HG03457 (cell line): ENCODE measurements at regions not wholly inside any gene's neighbourhood (a gene's known extent, or its start where the extent isn't known, plus 50 kb on each side); places are given as distances from the start of the nearest gene placed in this dataset.
"Not testable (repeated sequence)": the region's sequence is repeated elsewhere in the genome, so short reads cannot be mapped to it uniquely, and the experiment has no call there.

Experiments
- ATAC-seq: cut with Tn5 transposase; IDR thresholded peaks from one replicate; pipeline ENCODE4 v1.9.1; 2021; ENCODE audit warnings: moderate number of reproducible peaks; ENCODE audit not compliant: unreplicated experiment

DNA sequence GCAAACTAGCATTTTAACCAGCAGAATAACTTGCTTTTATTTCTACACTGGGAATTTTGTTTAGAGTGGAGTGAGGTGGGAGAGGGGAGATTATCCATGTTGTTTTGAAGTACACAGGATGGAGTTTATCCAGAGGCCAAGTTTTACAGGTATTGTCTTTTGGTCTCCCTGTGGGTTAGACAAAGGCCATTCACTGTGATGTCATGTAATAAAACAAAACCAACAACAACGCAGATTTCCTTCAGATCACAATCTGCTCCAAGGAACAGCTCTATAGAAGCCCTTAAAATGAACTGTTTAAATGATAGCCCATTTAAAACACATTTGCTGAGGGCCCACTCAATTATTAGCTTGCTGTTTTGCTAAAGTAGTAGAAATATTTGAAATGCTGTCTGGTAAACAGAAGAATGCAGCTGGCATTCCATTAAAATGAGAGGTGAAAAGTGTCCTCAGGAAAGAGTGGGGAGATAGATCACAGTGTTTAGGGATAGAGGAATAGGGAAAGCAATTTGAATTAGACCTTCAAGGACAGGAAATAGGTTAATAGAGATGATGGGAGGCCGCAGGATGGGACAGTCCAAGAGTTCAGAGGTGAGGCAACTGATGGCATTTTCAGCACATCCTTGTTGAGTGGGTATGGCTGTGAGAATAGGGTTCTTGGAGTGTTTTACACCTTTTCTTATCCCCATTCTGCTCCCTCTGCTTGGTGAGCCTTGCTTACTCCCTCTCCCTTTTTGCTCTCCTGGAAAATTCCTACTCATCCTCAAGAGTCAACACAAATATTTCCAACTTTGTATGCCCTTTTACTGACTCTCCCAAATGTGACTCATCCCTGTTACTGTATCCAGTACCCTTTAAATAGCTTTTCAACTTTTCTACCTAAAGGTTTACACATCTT lies 140.1 kb upstream of the NR3C1 start:
- no peak for ATAC-seq

GRCh38 chr5:143542798-143543144 lies 139.3 kb upstream of the NR3C1 start:
- ATAC-seq, result no peak

DNA sequence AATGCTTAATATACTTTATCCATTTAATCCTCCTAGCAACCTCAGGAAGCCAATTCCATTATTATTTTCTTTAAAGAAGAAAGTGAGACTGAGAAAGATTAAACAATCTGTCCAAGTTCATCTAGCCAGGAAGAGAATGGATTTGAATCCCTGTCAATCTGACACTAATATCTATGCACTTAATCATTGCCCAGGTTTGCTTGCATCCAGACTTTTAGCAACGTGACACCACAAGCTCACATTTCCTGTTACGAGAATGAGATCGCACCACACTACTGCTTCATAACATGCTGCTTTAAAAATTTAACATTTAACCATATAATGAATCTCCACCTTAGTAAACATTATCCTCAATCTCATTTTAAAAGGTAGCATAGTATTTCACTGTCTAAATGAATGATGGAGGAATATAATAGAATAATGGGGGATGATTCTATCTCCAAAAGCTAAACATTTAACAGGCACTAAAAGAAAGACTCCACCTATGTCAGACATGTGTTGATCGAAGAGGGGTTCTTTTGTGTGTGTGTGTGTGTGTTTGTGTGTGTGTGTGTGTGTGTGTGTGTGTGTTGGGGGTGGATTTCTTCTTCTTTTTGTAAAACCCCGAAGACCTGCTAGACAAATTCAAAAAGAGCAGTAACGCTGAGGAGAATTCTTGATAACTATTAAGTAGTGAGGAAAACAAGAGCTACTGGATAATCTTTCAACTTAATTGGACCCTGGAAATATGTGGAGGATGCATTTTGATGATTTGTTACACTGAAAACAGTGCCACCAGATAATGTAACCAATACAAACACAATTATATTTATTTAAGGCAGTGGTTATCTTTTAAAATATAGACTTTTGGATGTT lies 138.7 kb upstream of the NR3C1 start:
- ATAC-seq, result no peak

DNA sequence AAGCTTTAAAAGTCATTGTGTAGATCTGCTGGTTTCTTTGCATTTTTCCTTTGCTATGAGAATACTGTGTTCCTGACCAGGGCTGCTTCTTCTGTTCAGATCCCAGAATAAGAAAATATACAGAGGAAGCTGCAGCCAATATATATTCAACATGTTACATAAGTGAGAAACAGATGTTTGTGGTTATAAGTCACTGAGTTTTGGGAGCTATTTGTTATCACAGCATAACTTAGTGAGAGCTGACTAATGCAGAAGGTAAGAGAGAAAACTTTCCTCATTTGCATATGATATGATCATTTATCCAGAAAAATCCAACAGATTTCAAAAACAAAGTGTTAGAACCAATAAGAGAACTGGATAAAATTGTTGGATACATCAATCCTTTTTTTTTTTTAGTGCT lies 136.3 kb upstream of the NR3C1 start:
- no peak for ATAC-seq

DNA sequence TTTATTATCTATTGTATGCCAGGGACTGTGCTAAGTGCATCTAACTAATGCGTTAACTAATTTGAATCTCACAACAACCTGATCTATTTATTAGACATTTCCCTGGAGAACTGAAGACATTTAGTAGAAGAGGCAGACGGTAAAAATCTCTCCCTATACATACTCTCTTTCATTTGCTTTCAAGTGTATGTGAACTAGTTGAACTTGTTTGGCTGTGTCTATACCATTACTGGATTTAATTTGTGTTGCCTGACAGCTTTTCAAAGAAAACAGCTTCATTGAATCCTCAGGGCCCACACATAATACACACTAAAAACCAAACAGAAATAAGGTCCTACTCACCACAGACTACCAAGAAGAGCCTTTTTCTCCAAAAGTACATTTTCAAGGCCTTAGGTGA lies 133.6 kb upstream of the NR3C1 start:
- ATAC-seq, result no peak

DNA sequence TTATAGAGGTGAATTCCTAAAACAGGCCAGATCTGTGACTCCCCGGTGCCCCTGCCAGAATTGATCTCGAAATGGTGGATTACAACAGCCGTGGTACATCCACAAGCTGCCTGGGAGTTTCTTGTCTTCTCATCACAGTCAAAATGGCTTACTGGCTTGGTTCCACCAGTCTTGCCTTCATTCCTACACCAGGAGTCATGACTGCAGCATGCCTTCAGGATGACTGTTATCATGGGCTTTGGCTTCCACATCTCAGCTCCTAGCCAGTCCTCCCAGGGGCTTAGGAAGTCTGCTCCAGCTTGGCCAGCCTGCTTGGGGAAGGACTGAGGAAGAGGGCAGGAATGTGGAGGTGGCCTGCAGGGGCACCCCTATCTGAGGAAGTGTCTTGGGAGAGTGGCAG lies 132.9 kb upstream of the NR3C1 start:
- ATAC-seq, result no peak

GRCh38 chr5:143534761-143535154 lies 131.3 kb upstream of the NR3C1 start:
- ATAC-seq, result no peak

DNA sequence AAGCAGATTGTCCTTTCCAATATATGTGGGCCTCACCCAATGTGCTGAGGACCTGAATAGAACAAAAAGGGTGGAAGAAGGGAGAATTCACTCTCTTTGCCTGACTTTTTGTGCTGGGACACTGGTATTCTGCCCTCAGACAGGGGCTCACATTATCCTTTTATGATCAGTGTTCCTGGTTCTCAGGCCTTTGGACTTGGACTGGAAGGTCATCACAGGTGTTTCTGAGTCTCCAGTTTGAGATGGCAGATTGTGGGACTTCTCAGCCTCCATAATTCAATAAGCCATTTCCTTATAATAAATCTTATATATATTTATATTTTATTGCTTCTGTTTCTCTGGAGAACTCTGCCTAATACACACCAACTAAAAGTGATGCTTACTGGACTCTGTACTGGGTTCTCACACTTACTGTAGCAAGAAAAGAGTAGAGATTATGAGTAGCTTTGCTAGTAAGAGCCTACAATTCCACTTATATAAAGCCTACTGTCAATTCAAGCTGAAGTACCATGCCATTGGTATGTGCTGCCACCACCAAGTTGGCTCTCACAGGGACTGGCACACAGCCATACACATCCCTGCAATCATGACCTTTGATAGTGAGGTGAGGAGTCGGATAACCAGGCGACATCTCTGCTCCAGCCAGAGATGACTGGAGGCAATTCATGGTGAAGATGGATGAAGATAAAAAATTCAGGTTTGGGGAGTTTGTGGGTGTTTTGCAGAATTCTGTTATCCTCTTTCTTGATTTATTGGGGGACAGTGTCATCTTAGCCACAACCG lies 130.7 kb upstream of the NR3C1 start:
- no peak for ATAC-seq

GRCh38 chr5:143533475-143533874 lies 130.0 kb upstream of the NR3C1 start:
- ATAC-seq, result no peak

DNA sequence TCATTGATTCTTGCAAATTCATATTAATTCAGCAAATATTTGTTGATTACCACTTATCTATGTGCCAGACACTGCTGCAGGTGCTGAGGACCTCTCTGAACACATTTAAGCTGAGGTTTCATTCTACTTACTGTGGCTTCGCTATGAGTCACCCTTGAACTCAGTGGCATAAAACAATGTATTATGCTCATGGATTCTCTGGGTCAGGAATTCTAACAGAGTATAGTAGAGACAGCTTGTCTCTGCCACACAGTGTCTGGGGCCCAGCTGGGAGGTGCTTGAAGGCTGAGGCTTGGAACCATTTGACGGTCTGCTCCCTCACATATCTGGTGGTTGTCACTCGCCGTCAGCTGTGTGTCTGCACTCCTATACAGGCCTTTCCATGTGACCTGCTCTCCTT lies 124.3 kb upstream of the NR3C1 start:
- no peak for ATAC-seq

DNA sequence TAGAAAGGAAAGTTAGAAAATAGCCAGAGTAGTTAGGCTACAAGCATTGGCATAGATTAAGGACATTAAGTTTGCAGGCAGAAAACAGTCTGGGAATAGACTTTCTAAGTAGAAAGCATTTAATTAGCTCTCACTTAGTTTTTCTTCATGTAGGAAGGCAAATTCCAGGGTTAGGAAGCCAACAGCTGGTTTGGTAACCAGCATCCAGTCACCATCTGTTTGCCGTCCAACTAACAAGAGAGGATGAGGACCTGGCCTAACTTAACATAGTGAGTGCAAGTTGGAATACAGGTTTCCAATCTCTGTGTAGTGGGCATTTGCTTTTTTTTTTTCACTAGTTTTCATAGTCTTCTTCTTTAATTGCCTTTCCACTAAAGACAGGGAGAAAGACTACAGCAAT lies 121.7 kb upstream of the NR3C1 start:
- no peak for ATAC-seq

DNA sequence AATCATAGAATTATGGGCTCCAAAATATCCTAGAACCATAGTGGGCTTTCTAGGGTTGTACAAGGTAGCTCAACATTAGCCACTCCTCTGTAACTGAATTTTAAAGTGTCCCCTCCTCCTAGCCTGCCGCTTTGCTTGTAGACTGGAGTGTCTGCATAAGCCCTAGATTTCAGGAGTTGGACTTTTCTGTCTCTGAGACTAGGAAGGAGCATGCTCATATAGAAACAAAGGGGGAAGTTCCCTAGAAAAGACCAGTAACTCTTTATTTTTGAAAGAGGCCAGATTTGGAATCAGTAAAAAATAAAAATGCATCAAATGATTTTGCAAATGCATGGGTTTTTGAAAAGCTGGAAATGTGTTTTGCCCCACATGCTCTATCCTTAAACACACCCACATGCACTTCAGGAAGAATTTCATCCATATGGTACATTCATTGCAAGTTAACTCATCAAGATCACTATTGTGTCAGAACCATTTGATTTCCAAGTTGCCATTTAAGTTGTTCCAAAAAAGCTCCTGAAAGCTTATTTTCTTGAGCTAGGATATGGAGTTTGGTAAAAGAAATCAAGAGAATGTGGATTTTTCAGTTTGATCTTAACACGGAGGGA lies 121.0 kb upstream of the NR3C1 start:
- no peak for ATAC-seq

DNA sequence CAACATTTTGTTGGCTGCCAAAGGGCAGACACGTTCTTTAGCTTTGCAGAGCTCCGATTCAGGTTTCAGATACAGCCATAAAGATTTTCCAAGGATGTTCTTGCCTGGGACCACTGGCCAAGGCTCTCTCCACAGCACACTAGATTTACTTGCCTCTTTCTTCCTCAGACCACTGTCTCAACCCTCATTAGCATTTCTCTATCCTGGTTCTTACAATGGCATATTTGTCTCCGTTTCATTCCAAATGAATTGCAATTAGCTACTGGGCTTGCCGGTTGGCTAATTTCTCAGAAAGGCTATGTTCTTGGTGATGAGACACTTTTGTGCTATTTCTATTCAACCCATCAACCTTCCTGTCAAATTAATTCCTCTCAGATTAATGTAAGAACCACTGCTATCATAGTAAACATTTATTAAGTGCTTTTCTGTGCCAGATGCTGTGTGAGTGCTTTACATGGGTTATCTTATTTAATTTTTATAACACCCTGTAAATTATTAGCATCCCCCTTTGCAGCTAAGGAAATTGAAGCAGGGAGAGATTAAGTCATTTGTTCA lies 118.4 kb upstream of the NR3C1 start:
- ATAC-seq, result no peak

DNA sequence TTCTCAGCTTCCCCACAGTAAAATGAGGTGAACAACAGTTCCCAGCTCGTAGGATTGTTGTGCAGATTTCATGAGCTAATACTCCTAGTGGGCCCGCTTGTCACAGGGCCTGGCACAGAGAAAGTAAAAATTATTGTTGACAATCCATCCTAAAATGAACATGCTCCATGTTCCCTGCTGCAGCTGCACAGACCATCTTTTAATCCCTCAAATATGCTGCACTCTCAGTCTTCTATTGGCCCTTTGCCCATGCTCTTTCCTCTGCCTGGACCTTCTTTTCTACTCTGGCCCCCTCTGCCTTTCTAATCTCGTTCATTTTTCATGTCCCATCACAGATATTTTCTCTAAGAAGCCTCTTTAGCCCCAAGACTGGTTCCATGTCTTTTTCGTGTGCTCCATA lies 117.7 kb upstream of the NR3C1 start:
- ATAC-seq, result no peak

DNA sequence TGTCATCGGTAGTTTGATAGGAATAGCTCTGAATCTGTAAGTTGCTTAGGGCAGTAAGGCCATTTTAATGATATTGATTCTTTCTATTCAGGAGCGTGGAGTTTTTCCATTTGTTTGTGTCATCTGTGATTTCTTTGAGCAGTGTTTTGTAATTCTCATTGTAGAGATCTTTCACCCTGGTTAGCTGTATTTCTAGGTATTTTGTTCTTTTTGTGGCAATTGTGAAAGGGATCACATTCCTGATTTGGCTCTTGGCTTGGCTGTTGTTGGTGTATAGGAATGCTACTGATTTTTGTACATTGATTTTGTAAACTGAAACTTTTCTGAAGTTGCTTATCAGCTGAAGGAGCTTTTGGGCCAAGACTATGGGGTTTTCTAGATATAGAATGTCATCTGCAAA lies 115.7 kb upstream of the NR3C1 start:
- ATAC-seq, result not testable (repeated sequence)

DNA sequence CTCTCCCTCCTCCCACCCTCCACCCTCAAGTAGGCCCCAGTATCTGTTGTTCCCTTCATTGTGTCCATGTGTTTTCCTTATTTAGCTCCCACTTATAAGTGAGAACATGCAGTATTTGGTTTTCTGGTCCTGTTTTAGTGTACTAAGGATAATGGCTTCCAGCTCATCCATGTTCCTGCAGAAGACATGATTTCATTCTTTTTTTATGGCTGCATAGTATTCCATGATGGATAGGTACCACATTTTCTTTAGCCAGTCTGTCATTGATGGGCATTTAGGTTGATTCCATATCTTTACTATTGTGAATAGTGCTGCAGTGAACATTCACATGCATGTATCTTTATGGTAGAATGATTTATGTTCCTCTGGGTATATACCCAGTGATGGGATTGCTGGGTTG lies 114.3 kb upstream of the NR3C1 start:
- ATAC-seq, result not testable (repeated sequence)

DNA sequence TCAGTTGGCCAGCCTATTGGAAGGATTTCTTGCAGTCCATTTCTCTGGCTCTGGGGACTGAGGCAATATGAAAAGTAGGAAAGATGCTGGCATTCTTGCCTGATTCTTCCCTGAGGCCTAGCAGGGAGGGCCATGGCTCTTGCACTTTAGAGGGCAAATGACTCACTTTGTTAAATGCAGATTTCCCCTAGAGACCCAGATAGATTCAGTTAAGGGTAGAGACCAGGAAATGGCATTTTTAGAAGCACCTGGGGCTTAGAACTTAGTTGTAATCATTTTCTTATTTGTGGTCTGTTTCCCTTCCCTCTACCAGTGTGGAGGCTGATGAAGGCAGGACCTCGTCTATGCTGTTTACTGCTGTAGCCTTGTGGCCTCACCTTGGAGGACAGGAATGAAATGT lies 112.8 kb upstream of the NR3C1 start:
- no peak for ATAC-seq

- ATAC-seq, result no peak
Observed at GRCh38 chr5:143515829-143516228, 112.3 kb upstream of the NR3C1 start.

DNA sequence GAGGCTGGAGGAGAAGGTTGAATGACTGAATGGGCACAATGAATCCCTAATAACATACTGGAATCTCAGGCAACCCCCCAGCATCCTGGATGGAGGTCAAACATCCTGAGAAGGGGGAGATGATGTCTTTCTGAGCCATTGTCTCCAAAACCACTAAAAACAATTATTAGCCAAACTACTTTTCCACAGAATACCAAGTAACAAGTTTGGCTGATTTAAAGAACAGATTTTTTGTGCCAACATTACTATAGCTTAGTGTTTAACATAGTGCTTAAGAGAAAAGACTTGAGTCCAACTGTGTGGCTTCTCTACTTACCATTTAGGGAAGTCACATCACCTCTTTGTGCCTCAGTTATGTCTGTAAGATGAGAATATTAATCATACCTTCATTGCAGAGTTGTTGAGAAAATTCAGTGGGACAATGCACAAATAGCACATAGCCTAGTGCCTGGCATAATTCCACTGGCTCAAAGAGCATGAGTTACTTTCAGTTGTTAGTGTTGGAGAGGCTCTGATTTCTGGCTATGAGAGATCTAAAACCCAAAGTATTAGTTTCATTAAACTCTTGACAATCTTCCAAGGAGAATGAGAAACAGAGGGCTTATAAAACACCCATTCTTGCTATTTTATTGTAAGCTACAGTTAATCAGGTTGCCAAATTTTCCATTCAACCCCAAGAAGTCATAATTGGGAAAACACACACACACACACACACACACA lies 111.3 kb upstream of the NR3C1 start:
- ATAC-seq, result no peak

DNA sequence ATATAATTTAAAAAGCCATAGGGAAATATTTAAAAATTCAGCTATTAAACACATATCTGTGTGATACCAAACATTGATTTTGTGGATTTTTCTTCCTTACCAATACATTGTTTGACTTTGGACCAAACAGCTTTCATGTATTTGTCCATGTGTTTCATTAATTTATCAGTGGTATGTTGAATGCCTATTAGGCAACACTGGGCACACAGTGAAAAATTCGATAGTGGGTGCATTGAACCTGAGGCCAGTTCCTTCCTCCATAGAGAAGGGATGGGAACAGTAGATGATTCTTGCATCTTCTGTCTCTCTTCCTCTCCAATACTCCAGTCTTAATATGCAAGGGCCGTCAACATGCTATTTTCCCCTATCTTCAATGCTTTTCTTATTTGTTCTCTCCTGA lies 110.2 kb upstream of the NR3C1 start:
- ATAC-seq, result no peak
